ENCODE measurements at regions not wholly inside any gene's neighbourhood (a gene's known extent, or its start where the extent isn't known, plus 50 kb on each side); places are given as distances from the start of the nearest gene placed in this dataset.

DNA sequence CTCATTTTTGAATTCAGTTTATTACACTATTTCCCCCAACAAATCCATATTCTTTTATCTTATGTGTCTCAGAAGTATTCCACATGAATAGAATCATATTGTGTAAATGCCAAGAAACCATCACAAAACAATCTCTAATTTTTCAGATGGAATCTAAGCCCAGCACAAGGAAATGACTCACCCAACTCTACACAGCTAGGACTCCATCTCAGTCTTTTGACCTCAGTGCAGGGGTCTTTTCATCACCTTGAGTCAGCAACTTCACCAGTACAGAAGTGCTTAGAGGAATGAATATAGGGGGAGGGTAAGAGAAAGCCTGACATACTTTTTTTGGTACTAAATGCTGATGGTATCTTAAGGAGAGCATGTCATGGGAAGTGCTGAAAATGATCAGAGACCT lies 169.3 kb upstream of the LRRN1 start:
- Histone ChIP-seq H3K4me3 (no peak overlapping the region), H3K4me1 (no peaks in the 10 kb centered on the region), H3K9me3 (no peaks in the 10 kb centered on the region), H3K27ac (no peak overlapping the region), H3K27me3 (no peaks in the 10 kb centered on the region), H3K36me3 (no peaks in the 10 kb centered on the region)
- no peak for DNase-seq (ENCODE audit: low spot score in 2 of 2)
- no peak for TF ChIP-seq EP300 (IDR thresholded peaks at IDR 0.05)
- TF ChIP-seq POLR2A (IDR thresholded peaks at IDR 0.05), result no peak
- TF ChIP-seq, protein P1, sequence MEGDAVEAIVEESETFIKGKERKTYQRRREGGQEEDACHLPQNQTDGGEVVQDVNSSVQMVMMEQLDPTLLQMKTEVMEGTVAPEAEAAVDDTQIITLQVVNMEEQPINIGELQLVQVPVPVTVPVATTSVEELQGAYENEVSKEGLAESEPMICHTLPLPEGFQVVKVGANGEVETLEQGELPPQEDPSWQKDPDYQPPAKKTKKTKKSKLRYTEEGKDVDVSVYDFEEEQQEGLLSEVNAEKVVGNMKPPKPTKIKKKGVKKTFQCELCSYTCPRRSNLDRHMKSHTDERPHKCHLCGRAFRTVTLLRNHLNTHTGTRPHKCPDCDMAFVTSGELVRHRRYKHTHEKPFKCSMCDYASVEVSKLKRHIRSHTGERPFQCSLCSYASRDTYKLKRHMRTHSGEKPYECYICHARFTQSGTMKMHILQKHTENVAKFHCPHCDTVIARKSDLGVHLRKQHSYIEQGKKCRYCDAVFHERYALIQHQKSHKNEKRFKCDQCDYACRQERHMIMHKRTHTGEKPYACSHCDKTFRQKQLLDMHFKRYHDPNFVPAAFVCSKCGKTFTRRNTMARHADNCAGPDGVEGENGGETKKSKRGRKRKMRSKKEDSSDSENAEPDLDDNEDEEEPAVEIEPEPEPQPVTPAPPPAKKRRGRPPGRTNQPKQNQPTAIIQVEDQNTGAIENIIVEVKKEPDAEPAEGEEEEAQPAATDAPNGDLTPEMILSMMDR (IDR thresholded peaks at IDR 0.05), result no peak
- no peak for TF ChIP-seq POLR2AphosphoS5 (IDR thresholded peaks at IDR 0.05)

DNA sequence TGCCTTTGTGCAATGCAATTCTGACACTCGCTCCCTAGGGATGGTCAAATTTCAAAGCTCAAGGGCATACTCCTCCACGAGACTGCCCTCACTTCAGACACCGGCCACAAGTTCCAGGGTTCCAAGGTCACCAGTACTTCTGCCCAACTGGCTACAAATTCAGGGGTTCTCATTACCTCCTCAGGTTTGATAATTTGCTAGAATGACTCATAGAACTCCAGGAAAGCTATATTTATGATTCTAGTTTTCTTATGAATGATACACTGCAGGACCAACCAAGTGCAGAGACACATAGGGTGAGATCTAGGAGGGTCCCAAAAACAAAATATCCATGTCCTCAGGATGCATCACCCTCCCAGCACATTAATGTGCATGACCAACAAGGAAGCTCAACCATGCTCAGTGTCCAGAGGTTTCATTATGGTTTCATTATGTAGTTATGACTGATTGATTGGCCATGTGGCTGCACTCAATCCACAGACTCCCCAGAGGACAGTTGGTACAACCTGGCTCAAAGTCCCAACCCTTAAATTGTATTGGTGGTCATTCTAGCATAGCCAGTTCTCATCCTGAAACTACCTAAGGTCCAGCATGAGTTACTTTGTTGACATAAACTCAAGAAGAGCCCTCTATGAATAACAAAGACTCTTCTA lies 170.4 kb upstream of the LRRN1 start:
- TF ChIP-seq POLR2AphosphoS5 (IDR thresholded peaks at IDR 0.05), result no peak
- Histone ChIP-seq H3K4me3 (no peak overlapping the region), H3K9me3 (no peaks in the 10 kb centered on the region), H3K27ac (no peak overlapping the region), H3K36me3 (no peaks in the 10 kb centered on the region), H3K4me1 (no peaks in the 10 kb centered on the region), H3K27me3 (no peaks in the 10 kb centered on the region)
- DNase-seq (ENCODE audit: low spot score in 2 of 2), result no peak
- 84% methylated on average over 3 of the region's 3 CpGs for WGBS

DNA sequence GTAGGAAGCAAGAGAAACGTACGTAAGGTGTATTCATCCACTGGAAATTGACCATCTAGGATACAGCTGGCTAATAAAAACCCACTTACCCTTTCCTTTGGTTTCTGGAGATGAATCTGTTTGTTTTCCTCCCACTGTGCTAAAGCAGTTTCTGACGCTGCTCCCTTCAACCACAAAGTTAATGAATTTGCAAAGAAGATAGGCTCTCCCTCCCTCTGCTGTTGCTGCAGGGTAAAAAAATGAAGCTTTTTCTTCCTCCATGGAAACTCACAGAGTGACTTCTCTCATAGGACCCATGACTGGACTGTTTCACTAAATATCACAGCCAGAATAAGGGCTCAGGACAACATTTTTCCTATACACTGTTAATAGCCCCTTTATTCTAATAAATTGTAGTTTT lies 172.1 kb upstream of the LRRN1 start:
- Histone ChIP-seq H3K27ac (no peak overlapping the region), H3K4me1 (no peaks in the 10 kb centered on the region), H3K4me3 (no peak overlapping the region), H3K9me3 (no peaks in the 10 kb centered on the region), H3K36me3 (no peaks in the 10 kb centered on the region), H3K27me3 (no peaks in the 10 kb centered on the region)
- no peak for DNase-seq (ENCODE audit: low spot score in 2 of 2)
- TF ChIP-seq POLR2A (IDR thresholded peaks at IDR 0.05) (no peak), POLR2AphosphoS5 (IDR thresholded peaks at IDR 0.05) (no peak), EP300 (IDR thresholded peaks at IDR 0.05) (no peak)
- TF ChIP-seq, protein P1 (IDR thresholded peaks at IDR 0.05), result no peak
- WGBS, result 70% methylated on average over 3 of the region's 3 CpGs

DNA sequence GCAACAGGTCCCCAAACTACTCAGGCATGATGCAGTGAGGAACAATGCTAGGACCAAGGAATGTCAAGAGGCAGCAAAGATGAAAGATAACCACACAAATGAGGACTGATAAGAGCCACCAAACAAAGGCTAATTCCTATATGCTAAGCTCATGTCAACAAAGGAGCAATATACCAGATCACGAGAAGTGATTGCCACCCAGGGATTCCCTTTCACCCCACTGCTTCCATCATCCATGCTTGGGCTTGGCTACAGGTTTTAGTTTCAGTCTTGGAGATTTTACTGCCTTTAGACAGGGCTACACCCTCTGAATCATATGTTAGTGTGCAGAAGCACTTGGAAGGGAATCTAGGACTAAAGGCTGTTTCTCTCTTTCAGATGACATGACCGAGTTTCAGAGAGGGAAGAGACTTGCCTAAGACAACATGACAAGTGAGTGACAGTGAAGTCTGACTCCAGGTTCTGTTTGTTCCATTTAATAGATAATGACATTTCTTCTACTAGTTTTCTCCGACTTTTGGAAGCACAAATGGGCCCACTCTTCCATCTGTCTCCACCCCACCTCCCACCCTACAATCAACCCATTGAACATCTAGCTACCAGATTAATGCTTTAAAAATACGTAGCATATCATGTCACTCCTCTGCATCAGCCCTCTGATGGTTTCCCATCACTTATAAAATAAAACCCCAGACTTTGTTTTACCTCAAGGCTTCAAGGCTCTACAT lies 173.5 kb upstream of the LRRN1 start:
- Histone ChIP-seq H3K36me3 (no peaks in the 10 kb centered on the region), H3K27ac (no peak overlapping the region), H3K9me3 (no peaks in the 10 kb centered on the region), H3K4me1 (no peaks in the 10 kb centered on the region), H3K27me3 (no peaks in the 10 kb centered on the region), H3K4me3 (no peak overlapping the region)
- TF ChIP-seq EP300 (IDR thresholded peaks at IDR 0.05) (no peak), POLR2AphosphoS5 (IDR thresholded peaks at IDR 0.05) (no peak), POLR2A (IDR thresholded peaks at IDR 0.05) (no peak)
- TF ChIP-seq, protein P1 (IDR thresholded peaks at IDR 0.05), result no peak
- DNase-seq (ENCODE audit: low spot score in 2 of 2), result no peak
- WGBS, result 61% methylated on average over 4 of the region's 4 CpGs

DNA sequence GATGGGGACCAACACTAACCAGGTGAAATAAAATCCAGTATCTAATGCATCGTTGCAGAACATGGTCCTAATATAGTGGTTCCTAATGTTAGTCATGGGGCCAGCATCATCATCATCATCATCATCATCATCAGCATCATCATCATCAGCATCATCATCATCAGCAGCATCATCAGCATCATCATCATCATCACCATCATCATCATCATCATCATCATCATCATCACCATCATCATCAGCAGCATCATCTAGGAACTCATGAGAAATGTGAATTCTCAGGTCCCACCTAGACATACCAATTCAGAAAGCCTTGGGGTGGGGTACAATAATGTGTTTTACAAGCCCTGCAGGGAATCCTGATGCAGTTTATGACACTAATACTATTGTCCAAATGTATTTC lies 179.4 kb upstream of the LRRN1 start:
- H3K27ac ChIP-seq, result no peak overlapping the region
- WGBS, result 86% methylated on average over 1 of the region's 1 CpG
- H3K9me3 ChIP-seq, result no peaks in the 10 kb centered on the region
- no peaks in the 10 kb centered on the region for H3K36me3 ChIP-seq
- no peak for DNase-seq (ENCODE audit: low spot score in 2 of 2)
- H3K4me1 ChIP-seq, result no peaks in the 10 kb centered on the region
- H3K4me3 ChIP-seq, result no peak overlapping the region
- TF ChIP-seq, protein P1 (IDR thresholded peaks at IDR 0.05), result no peak
- no peak for TF ChIP-seq EP300 (IDR thresholded peaks at IDR 0.05)
- no peak for TF ChIP-seq POLR2AphosphoS5 (IDR thresholded peaks at IDR 0.05)
- TF ChIP-seq POLR2A (IDR thresholded peaks at IDR 0.05), result no peak
- H3K27me3 ChIP-seq, result no peaks in the 10 kb centered on the region
